Lung (tissue), 11 donors: ENCODE measurements at regions not wholly inside any gene's neighbourhood (a gene's known extent, or its start where the extent isn't known, plus 50 kb on each side); places are given as distances from the start of the nearest gene placed in this dataset.

Experiments used
- ATAC-seq: fragments of 200-7000 bp; cut with Tn5 transposase; one replicate; pipeline ENCODE4 v1.9.1; 2020; ENCODE audit warnings: moderate number of reproducible peaks; ENCODE audit not compliant: insufficient read depth, low FRiP score
- DNase-seq, 3 donors: peaks; one replicate each; pipeline ENCODE4 v3.0.0-alpha.2; 2013 to 2017
- H3K27ac ChIP-seq, 2 donors: one replicate each; pipeline ENCODE4 v1.5.1; 2013; ENCODE audit warnings: mild to moderate bottlenecking in 2 of 2, moderate library complexity in 2 of 2, control low read depth in 1 of 2, inconsistent platforms in 1 of 2, low read depth in 1 of 2, low read length in 1 of 2
- H3K27me3 ChIP-seq, 3 donors: one replicate each; pipeline ENCODE4 v1.5.1; 2013; ENCODE audit warnings: low read length in 2 of 3; ENCODE audit not compliant: control insufficient read depth in 3 of 3, insufficient read depth in 3 of 3
- H3K36me3 ChIP-seq, 4 donors: one replicate each; pipeline ENCODE4 v1.5.1; 2013; ENCODE audit warnings: low read length in 4 of 4, mild to moderate bottlenecking in 1 of 4, moderate library complexity in 1 of 4; ENCODE audit not compliant: control insufficient read depth in 4 of 4, insufficient read depth in 4 of 4
- H3K4me1 ChIP-seq, 5 donors: one replicate each; pipeline ENCODE4 v1.5.1; 2013; ENCODE audit warnings: low read length in 5 of 5, mild to moderate bottlenecking in 2 of 5, moderate library complexity in 1 of 5; ENCODE audit not compliant: control insufficient read depth in 5 of 5, insufficient read depth in 5 of 5
- H3K4me3 ChIP-seq: one replicate; pipeline ENCODE4 v1.5.1; 2013; ENCODE audit warnings: mild to moderate bottlenecking, control low read depth, moderate library complexity
- H3K9ac ChIP-seq, 2 donors: one replicate each; pipeline ENCODE4 v1.5.1; 2013; ENCODE audit warnings: low read length in 2 of 2, control low read depth in 1 of 2; ENCODE audit not compliant: insufficient read depth in 1 of 2
- H3K9me3 ChIP-seq, 4 donors: one replicate each; pipeline ENCODE4 v1.5.1; 2013; ENCODE audit warnings: low read length in 3 of 4, mild to moderate bottlenecking in 1 of 4, moderate library complexity in 1 of 4; ENCODE audit not compliant: control insufficient read depth in 4 of 4, insufficient read depth in 3 of 4
- CTCF ChIP-seq: IDR thresholded peaks from 2 replicates; pipeline ENCODE4 v1.5.1; 2012; ENCODE audit warnings: mild to moderate bottlenecking; ENCODE audit errors: control extremely low read depth, extremely low read depth
- WGBS, 2 donors: extraction: QIAGEN DNeasy Blood & Tissue Kit; methylation state at CpG; one replicate each; pipeline ENCODE4 v1.1.7; 2013; 5-methylcytosine and 5-hydroxymethylcytosine counted together
- donor health status: control.
- donor health status: control.
- donor health status: Bipolar disorder and iron deficiency.
- donor health status: healthy.
- donor health status: DM: yes; HTN: yes; CAD: no.

- no peak for TF ChIP-seq CTCF
- ATAC-seq (no peak), DNase-seq (no peak)
- H3K27me3 ChIP-seq = peaks cover 0 to 2% (median 0%) of the 10 kb centered on the region in 3 donors
- peaks cover 6 to 17% (median 11%) of the 10 kb centered on the region in 5 donors for H3K4me1 ChIP-seq
- no peak overlapping the region for H3K27ac ChIP-seq
- WGBS, 2 donors = 51 to 73% methylated on average over 5 of the region's 5 CpGs
- H3K9ac ChIP-seq = no peak overlapping the region
- H3K4me3 ChIP-seq = no peak overlapping the region
- H3K36me3 ChIP-seq = no peaks in the 10 kb centered on the region
- peaks cover 0 to 2% (median 0%) of the 10 kb centered on the region in 4 donors for H3K9me3 ChIP-seq
Observed at GRCh38 chr2:172376505-172377125, 50.8 kb upstream of the ITGA6 start.

- peaks cover 0 to 2% (median 0%) of the 10 kb centered on the region in 4 donors for H3K9me3 ChIP-seq
- no peak overlapping the region for H3K27ac ChIP-seq
- 81 to 88% methylated on average over 3 of the region's 3 CpGs for WGBS, 2 donors
- no peak for ATAC-seq
- no peak for DNase-seq
- H3K4me1 ChIP-seq = peaks cover 6 to 17% (median 11%) of the 10 kb centered on the region in 5 donors
- no peak overlapping the region for H3K9ac ChIP-seq
- H3K36me3 ChIP-seq = no peaks in the 10 kb centered on the region
- H3K27me3 ChIP-seq = peaks cover 0 to 2% (median 0%) of the 10 kb centered on the region in 3 donors
- no peak for TF ChIP-seq CTCF
- no peak overlapping the region for H3K4me3 ChIP-seq
Observed at GRCh38 chr2:172377408-172377807, 50.0 kb upstream of the ITGA6 start.
